A549 (cell line): ENCODE measurements at regions not wholly inside any gene's neighbourhood (a gene's known extent, or its start where the extent isn't known, plus 50 kb on each side); places are given as distances from the start of the nearest gene placed in this dataset.

ENCODE experiments used
- ATAC-seq, 2 experiments: fragments of 200-7000 bp in 1 of 2; fragments of >200 bp in 1 of 2; cut with Nextera tagmentation in 1 of 2; cut with Tn5 transposase in 1 of 2; 3 replicates each; pipeline versions ENCODE4 v1.8.0 to v1.9.1; 2018 to 2020; ENCODE audit warnings: mild to moderate bottlenecking in 1 of 2, moderate library complexity in 1 of 2
- CTCF ChIA-PET: fragments of 300-600 bp; sonication (Branson Sonifier 250); formaldehyde crosslinking; extraction: SDS; loops from one replicate; lab custom pipeline; 2021; ENCODE audit warnings: antibody characterized with exemption, inconsistent platforms; lab: Yijun Ruan, JAX
- POLR2A ChIA-PET: fragments of 350-600 bp; formaldehyde crosslinking; extraction: SDS; loops from one replicate; lab custom pipeline; 2021; ENCODE audit warnings: antibody characterized with exemption, inconsistent platforms; lab: Yijun Ruan, JAX
- DNase-seq, 2 experiments: peaks; one replicate each; pipeline versions ENCODE4 v3.0.0 to v3.0.0-alpha.2; 2011 to 2016; ENCODE audit warnings: low read depth in 1 of 2, low spot score in 1 of 2
- FAIRE-seq: peaks from 2 replicates; lab custom pipeline; 2011; peaks lifted over from hg19 to GRCh38; lab: Jason Lieb, UNC
- H3K27ac ChIP-seq, 2 experiments: fragments of >200 bp; sonication (Bioruptor Twin); formaldehyde crosslinking; 3 replicates each; pipeline ENCODE4 v1.5.1; 2016 to 2017
- H3K4me1 ChIP-seq: fragments of >200 bp; sonication (Bioruptor Twin); formaldehyde crosslinking; 3 replicates; pipeline ENCODE4 v1.6.1; 2016
- H3K4me2 ChIP-seq: fragments of >200 bp; sonication (Bioruptor Twin); formaldehyde crosslinking; 3 replicates; pipeline ENCODE4 v1.6.1; 2016
- H3K4me3 ChIP-seq: fragments of >200 bp; sonication (Bioruptor Twin); formaldehyde crosslinking; 3 replicates; pipeline ENCODE4 v1.5.1; 2016
- H3K9me3 ChIP-seq: fragments of >200 bp; sonication (Bioruptor Twin); formaldehyde crosslinking; 3 replicates; pipeline ENCODE4 v1.6.1; 2016
- BHLHE40 ChIP-seq: IDR thresholded peaks from 2 replicates; pipeline ENCODE4 v1.6.1; 2012; ENCODE audit warnings: low read depth, low read length, inconsistent platforms
- CBX8 ChIP-seq: fragments of 200-600 bp; sonication (generic); IDR thresholded peaks from 2 replicates; pipeline ENCODE4 v1.6.1; 2016
- CTCF ChIP-seq: fragments of >200 bp; sonication (Bioruptor Twin); formaldehyde crosslinking; IDR thresholded peaks from 3 replicates; pipeline ENCODE4 v1.5.1; 2016
- E2F6 ChIP-seq: IDR thresholded peaks from 2 replicates; pipeline ENCODE4 v1.6.1; 2012; ENCODE audit warnings: low read depth, borderline replicate concordance
- EHF ChIP-seq: fragments of 250-450 bp; sonication (Bioruptor Pico); IDR thresholded peaks from 2 replicates; pipeline ENCODE4 v1.5.0; 2020; ENCODE audit warnings: mild to moderate bottlenecking
- EHMT2 ChIP-seq: fragments of 200-600 bp; sonication (generic); IDR thresholded peaks from 2 replicates; pipeline ENCODE4 v1.6.1; 2016; ENCODE audit warnings: antibody characterized with exemption, low read depth, mild to moderate bottlenecking, moderate library complexity
- EP300 ChIP-seq, 2 experiments: fragments of >200 bp; sonication (Bioruptor Twin); formaldehyde crosslinking; IDR thresholded peaks; 2 replicates in 1 of 2; 3 replicates in 1 of 2; pipeline ENCODE4 v1.6.1; 2016 to 2017
- ESRRA ChIP-seq: fragments of 150-350 bp; IDR thresholded peaks from 2 replicates; pipeline ENCODE4 v1.6.1; 2014; ENCODE audit warnings: mild to moderate bottlenecking, low read length, borderline replicate concordance
- FOSB ChIP-seq: fragments of 250-450 bp; sonication (Bioruptor Pico); IDR thresholded peaks from 2 replicates; pipeline ENCODE4 v1.5.0; 2020; ENCODE audit warnings: mild to moderate bottlenecking, moderate library complexity
- HES2 ChIP-seq: fragments of >200 bp; sonication (Bioruptor Twin); formaldehyde crosslinking; IDR thresholded peaks from 2 replicates; pipeline ENCODE4 v1.6.1; 2016
- HEYL ChIP-seq: fragments of 250-450 bp; sonication (Bioruptor Pico); IDR thresholded peaks from 2 replicates; pipeline ENCODE4 v1.8.0; 2021; ENCODE audit warnings: mild to moderate bottlenecking, moderate library complexity
- HOXA7 ChIP-seq: fragments of 250-450 bp; sonication (Bioruptor Pico); IDR thresholded peaks from 2 replicates; pipeline ENCODE4 v1.5.0; 2020; ENCODE audit warnings: mild to moderate bottlenecking, moderate library complexity
- HOXB5 ChIP-seq: fragments of 250-450 bp; sonication (Bioruptor Pico); IDR thresholded peaks from 2 replicates; pipeline ENCODE4 v1.5.0; 2020; ENCODE audit warnings: mild to moderate bottlenecking, moderate library complexity
- KDM1A ChIP-seq: fragments of 200-600 bp; sonication (generic); IDR thresholded peaks from 2 replicates; pipeline ENCODE4 v1.6.1; 2016; ENCODE audit warnings: low read depth, mild to moderate bottlenecking
- KDM5A ChIP-seq: fragments of 200-600 bp; sonication (generic); IDR thresholded peaks from 2 replicates; pipeline ENCODE4 v1.6.1; 2016; ENCODE audit warnings: antibody characterized with exemption, mild to moderate bottlenecking
- MAFK ChIP-seq: fragments of 450-650 bp; IDR thresholded peaks from 2 replicates; pipeline ENCODE4 v1.6.1; 2014; ENCODE audit not compliant: partially characterized antibody
- NFE2L2 ChIP-seq: fragments of 150-350 bp; conservative IDR thresholded peaks from 2 replicates; pipeline ENCODE4 v1.6.1; 2014; ENCODE audit warnings: low read length
- PBX3 ChIP-seq: IDR thresholded peaks from 2 replicates; pipeline ENCODE4 v1.6.1; 2012
- PHF8 ChIP-seq: fragments of 200-600 bp; sonication (generic); IDR thresholded peaks from 2 replicates; pipeline ENCODE4 v1.6.1; 2016; ENCODE audit warnings: low read depth, mild to moderate bottlenecking, antibody characterized with exemption, moderate library complexity, borderline replicate concordance
- RNF2 ChIP-seq: fragments of 200-600 bp; sonication (generic); IDR thresholded peaks from 2 replicates; pipeline ENCODE4 v1.6.1; 2016; ENCODE audit warnings: low read depth, mild to moderate bottlenecking, antibody characterized with exemption, moderate library complexity, borderline replicate concordance
- SMC3 ChIP-seq: fragments of >200 bp; sonication (Bioruptor Twin); formaldehyde crosslinking; IDR thresholded peaks from 3 replicates; pipeline ENCODE4 v1.6.1; 2018; ENCODE audit warnings: inconsistent platforms
- SREBF2 ChIP-seq: fragments of 450-650 bp; IDR thresholded peaks from 2 replicates; pipeline ENCODE4 v1.6.1; 2014; ENCODE audit warnings: mild to moderate bottlenecking, moderate library complexity
- TFCP2L1 ChIP-seq: fragments of 250-450 bp; sonication (Bioruptor Pico); IDR thresholded peaks from 2 replicates; pipeline ENCODE4 v1.5.0; 2021; ENCODE audit warnings: mild to moderate bottlenecking
- TP53 ChIP-seq: fragments of 250-450 bp; sonication (Bioruptor Pico); IDR thresholded peaks from 2 replicates; pipeline ENCODE4 v1.5.0; 2021; ENCODE audit warnings: mild to moderate bottlenecking, moderate library complexity
- ZSCAN20 ChIP-seq: fragments of 250-450 bp; sonication (Bioruptor Pico); IDR thresholded peaks from 2 replicates; pipeline ENCODE4 v1.8.0; 2022; ENCODE audit warnings: mild to moderate bottlenecking, moderate library complexity
- WGBS: methylation state at CpG from one replicate; pipeline ENCODE4 v1.1.6; 2017; ENCODE audit errors: missing lambda C conversion rate; 5-methylcytosine and 5-hydroxymethylcytosine counted together

- DNase-seq (no peak), ATAC-seq (no peak), FAIRE-seq (no peak)
- WGBS = 8% methylated on average over 1 of the region's 1 CpG
- no peaks in the 10 kb centered on the region for H3K9me3 ChIP-seq
- ChIA-PET POLR2A (no interaction called here), CTCF (no interaction called here)
- TF ChIP-seq HOXA7 (CRISPR knock-in tag) (no peak), HOXB5 (no peak), TFCP2L1 (CRISPR knock-in tag) (no peak), HEYL (CRISPR knock-in tag) (no peak), ESRRA (no peak), CTCF (no peak)
- H3K4me3 ChIP-seq = no peak overlapping the region
- no peak overlapping the region for H3K4me2 ChIP-seq
- H3K27ac ChIP-seq = no peak overlapping the region
- H3K4me1 ChIP-seq = no peaks in the 10 kb centered on the region
These were observed 755.1 kb upstream of the COBL start for GRCh38 chr7:52071744-52072143.

GRCh38 chr7:52064493-52064892 is 747.9 kb upstream of the COBL start:
- ATAC-seq (no peak), FAIRE-seq (no peak), DNase-seq (no peak)
- WGBS = 6% methylated on average over 1 of the region's 1 CpG
- TF ChIP-seq TP53 (CRISPR knock-in tag) = no peak
- TF ChIP-seq TFCP2L1 (CRISPR knock-in tag) = no peak
- TF ChIP-seq KDM1A = no peak
- TF ChIP-seq EHF (CRISPR knock-in tag) = no peak
- no peak for TF ChIP-seq BHLHE40
- TF ChIP-seq RNF2 = no peak
- TF ChIP-seq FOSB = no peak
- TF ChIP-seq SREBF2 = no peak
- no peak for TF ChIP-seq HOXA7 (CRISPR knock-in tag)
- no peak for TF ChIP-seq CBX8
- TF ChIP-seq E2F6 = no peak
- TF ChIP-seq EHMT2 = no peak
- Histone ChIP-seq H3K4me3 (no peak overlapping the region), H3K4me2 (no peak overlapping the region), H3K27ac (no peak overlapping the region), H3K4me1 (no peaks in the 10 kb centered on the region), H3K9me3 (no peaks in the 10 kb centered on the region)
- CTCF ChIA-PET = no interaction called here
- POLR2A ChIA-PET = no interaction called here

GRCh38 chr7:52061666-52062065 is 745.1 kb upstream of the COBL start:
- 7% methylated on average over 2 of the region's 2 CpGs for WGBS
- ChIA-PET CTCF (no interaction called here), POLR2A (no interaction called here)
- ATAC-seq (no peak), FAIRE-seq (no peak), DNase-seq (no peak)
- H3K4me1 ChIP-seq = no peaks in the 10 kb centered on the region
- no peak overlapping the region for H3K27ac ChIP-seq
- TF ChIP-seq KDM5A (no peak), ZSCAN20 (no peak), HOXB5 (no peak), HES2 (no peak), EP300 (IDR thresholded peaks at IDR 0.05) (no peak), PHF8 (no peak), NFE2L2 (no peak), EHF (CRISPR knock-in tag) (no peak), SMC3 (no peak), MAFK (no peak), PBX3 (no peak)
- H3K4me2 ChIP-seq = no peak overlapping the region
- no peaks in the 10 kb centered on the region for H3K9me3 ChIP-seq
- no peak overlapping the region for H3K4me3 ChIP-seq
